CD14-positive monocyte (primary cell): ENCODE measurements at regions not wholly inside any gene's neighbourhood (a gene's known extent, or its start where the extent isn't known, plus 50 kb on each side); places are given as distances from the start of the nearest gene placed in this dataset.

Source experiments
- DNase-seq, 3 donors: peaks; one replicate each; pipeline ENCODE4 v3.0.0-alpha.2; 2011 to 2022
- H2AFZ ChIP-seq: 2 replicates; pipeline ENCODE4 v1.6.0; 2012; ENCODE audit warnings: mild to moderate bottlenecking, low read depth, low read length, inconsistent platforms; ENCODE audit not compliant: insufficient read depth, poor library complexity, severe bottlenecking
- H3K27ac ChIP-seq, 2 donors: 1 replicate in 1 of 2; 2 replicates in 1 of 2; pipeline ENCODE4 v1.5.1; 2012 to 2013; ENCODE audit warnings: low read length in 2 of 2, control low read depth in 1 of 2, inconsistent platforms in 1 of 2, low read depth in 1 of 2, mild to moderate bottlenecking in 1 of 2
- H3K27me3 ChIP-seq, 2 donors: one replicate each; pipeline versions ENCODE4 v1.6.0 to v1.6.1; 2011 to 2013; ENCODE audit warnings: low read length in 2 of 2; ENCODE audit not compliant: control insufficient read depth in 2 of 2, insufficient read depth in 2 of 2
- H3K36me3 ChIP-seq, 2 donors: replicated peaks in 1 of 2; 1 replicate in 1 of 2; 2 replicates in 1 of 2; pipeline versions ENCODE4 v1.5.1 to v1.6.1; 2012 to 2013; ENCODE audit warnings: low read length in 2 of 2, control low read depth in 1 of 2, inconsistent platforms in 1 of 2, mild to moderate bottlenecking in 1 of 2; ENCODE audit not compliant: insufficient read depth in 2 of 2, control insufficient read depth in 1 of 2
- H3K4me1 ChIP-seq, 2 donors: 1 replicate in 1 of 2; 2 replicates in 1 of 2; pipeline versions ENCODE4 v1.5.1 to v1.6.1; 2012 to 2013; ENCODE audit warnings: low read length in 2 of 2, control low read depth in 1 of 2, inconsistent platforms in 1 of 2, mild to moderate bottlenecking in 1 of 2, moderate library complexity in 1 of 2; ENCODE audit not compliant: insufficient read depth in 2 of 2, control insufficient read depth in 1 of 2
- H3K4me2 ChIP-seq: replicated peaks from 2 replicates; pipeline ENCODE3; 2012; ENCODE audit warnings: low read length, moderate library complexity, mild to moderate bottlenecking; ENCODE audit not compliant: poor library complexity, severe bottlenecking; ENCODE audit errors: extremely low read depth
- H3K4me3 ChIP-seq, 3 experiments: fragments of 200-600 bp in 1 of 3; sonication (generic) in 1 of 3; replicated peaks in 1 of 3; 1 replicate in 2 of 3; 2 replicates in 1 of 3; pipeline ENCODE4 v1.5.1; 2011 to 2013; ENCODE audit warnings: low read length in 3 of 3, mild to moderate bottlenecking in 3 of 3, control low read depth in 2 of 3, low read depth in 2 of 3, inconsistent platforms in 1 of 3, moderate library complexity in 1 of 3
- H3K79me2 ChIP-seq: 2 replicates; pipeline ENCODE4 v1.6.0; 2012; ENCODE audit warnings: mild to moderate bottlenecking, control low read depth, inconsistent platforms, low read length, moderate library complexity; ENCODE audit not compliant: insufficient read depth
- H3K9ac ChIP-seq: 2 replicates; pipeline ENCODE4 v1.6.0; 2017; ENCODE audit warnings: low read length, mild to moderate bottlenecking; ENCODE audit not compliant: insufficient read depth, poor library complexity, severe bottlenecking
- H3K9me3 ChIP-seq, 2 donors: replicated peaks in 1 of 2; 1 replicate in 1 of 2; 2 replicates in 1 of 2; pipeline versions ENCODE4 v1.5.1 to v1.6.1; 2012 to 2013; ENCODE audit warnings: low read length in 2 of 2, control low read depth in 1 of 2; ENCODE audit not compliant: control insufficient read depth in 1 of 2, insufficient read depth in 1 of 2
- H4K20me1 ChIP-seq: 2 replicates; pipeline ENCODE4 v1.6.0; 2012; ENCODE audit warnings: mild to moderate bottlenecking, low read length, control low read depth, moderate library complexity; ENCODE audit not compliant: insufficient read depth
- H3K27ac Mint-ChIP-seq, 7 donors: one replicate each; pipeline ENCODE4 v1.8.0; 2020; ENCODE audit warnings: mild to moderate bottlenecking in 7 of 7, mixed read lengths in 7 of 7, moderate library complexity in 6 of 7, inconsistent platforms in 2 of 7
- H3K27me3 Mint-ChIP-seq, 3 donors: one replicate each; pipeline ENCODE4 v1.8.0; 2021 to 2022; ENCODE audit warnings: low read depth in 3 of 3, mild to moderate bottlenecking in 3 of 3, mixed read lengths in 3 of 3, moderate library complexity in 3 of 3, inconsistent platforms in 1 of 3
- H3K36me3 Mint-ChIP-seq, 2 donors: one replicate each; pipeline ENCODE4 v1.8.0; 2020; ENCODE audit warnings: mixed read lengths in 2 of 2, inconsistent platforms in 1 of 2, mild to moderate bottlenecking in 1 of 2
- H3K4me1 Mint-ChIP-seq: one replicate; pipeline ENCODE4 v1.8.0; 2020; ENCODE audit warnings: mild to moderate bottlenecking, mixed read lengths
- H3K4me3 Mint-ChIP-seq, 2 donors: one replicate each; pipeline ENCODE4 v1.8.0; 2020; ENCODE audit warnings: mild to moderate bottlenecking in 2 of 2, mixed read lengths in 2 of 2, moderate library complexity in 1 of 2
- H3K9me3 Mint-ChIP-seq, 7 donors: one replicate each; pipeline ENCODE4 v1.8.0; 2020 to 2022; ENCODE audit warnings: mixed read lengths in 7 of 7, mild to moderate bottlenecking in 6 of 7, moderate library complexity in 6 of 7, inconsistent platforms in 2 of 7
- WGBS: methylation state at CpG from one replicate; pipeline ENCODE4 v1.1.5; 2013; ENCODE audit warnings: missing lambda C conversion rate; ENCODE audit not compliant: insufficient coverage; 5-methylcytosine and 5-hydroxymethylcytosine counted together
- intact Hi-C, 2 donors: fragments of 100-400 bp; cut with micrococcal nuclease; formaldehyde crosslinking; loops; one replicate each; pipeline versions ENCODE4 v1.15.0 to v1.15.1; 2023
- TF ChIP-seq, protein P1 (sequence below): fragments of 200-600 bp; IDR thresholded peaks from one replicate; pipeline ENCODE4 v1.8.0; 2022; ENCODE audit warnings: antibody characterized with exemption, mild to moderate bottlenecking

GRCh38 chr20:22775671-22776139 is 191.3 kb upstream of the FOXA2 start:
- intact Hi-C loops = no loop called here
- H4K20me1 ChIP-seq = no peaks in the 10 kb centered on the region
- TF ChIP-seq, protein P1, sequence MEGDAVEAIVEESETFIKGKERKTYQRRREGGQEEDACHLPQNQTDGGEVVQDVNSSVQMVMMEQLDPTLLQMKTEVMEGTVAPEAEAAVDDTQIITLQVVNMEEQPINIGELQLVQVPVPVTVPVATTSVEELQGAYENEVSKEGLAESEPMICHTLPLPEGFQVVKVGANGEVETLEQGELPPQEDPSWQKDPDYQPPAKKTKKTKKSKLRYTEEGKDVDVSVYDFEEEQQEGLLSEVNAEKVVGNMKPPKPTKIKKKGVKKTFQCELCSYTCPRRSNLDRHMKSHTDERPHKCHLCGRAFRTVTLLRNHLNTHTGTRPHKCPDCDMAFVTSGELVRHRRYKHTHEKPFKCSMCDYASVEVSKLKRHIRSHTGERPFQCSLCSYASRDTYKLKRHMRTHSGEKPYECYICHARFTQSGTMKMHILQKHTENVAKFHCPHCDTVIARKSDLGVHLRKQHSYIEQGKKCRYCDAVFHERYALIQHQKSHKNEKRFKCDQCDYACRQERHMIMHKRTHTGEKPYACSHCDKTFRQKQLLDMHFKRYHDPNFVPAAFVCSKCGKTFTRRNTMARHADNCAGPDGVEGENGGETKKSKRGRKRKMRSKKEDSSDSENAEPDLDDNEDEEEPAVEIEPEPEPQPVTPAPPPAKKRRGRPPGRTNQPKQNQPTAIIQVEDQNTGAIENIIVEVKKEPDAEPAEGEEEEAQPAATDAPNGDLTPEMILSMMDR = no peak
- H3K4me1 ChIP-seq = no peaks in the 10 kb centered on the region
- Mint-ChIP-seq H3K9me3 (peaks cover 0 to 9% (median 2%) of the 10 kb centered on the region in 7 donors), H3K27ac (no peak overlapping the region), H3K27me3 (peaks cover 4 to 7% (median 5%) of the 10 kb centered on the region in 3 donors), H3K4me1 (no peaks in the 10 kb centered on the region), H3K4me3 (no peak overlapping the region), H3K36me3 (no peaks in the 10 kb centered on the region)
- H3K27me3 ChIP-seq = no peaks in the 10 kb centered on the region
- no peaks in the 10 kb centered on the region for H3K9me3 ChIP-seq
- H3K79me2 ChIP-seq = no peaks in the 10 kb centered on the region
- no peak overlapping the region for H3K4me3 ChIP-seq
- H2AFZ ChIP-seq = no peak overlapping the region
- no peak for DNase-seq
- no peaks in the 10 kb centered on the region for H3K36me3 ChIP-seq
- no peak overlapping the region for H3K27ac ChIP-seq
- H3K9ac ChIP-seq = no peak overlapping the region
- no peak overlapping the region for H3K4me2 ChIP-seq
- 100% methylated on average over 1 of the region's 2 CpGs for WGBS

- no peak overlapping the region for H3K27ac ChIP-seq
- no peak overlapping the region for H3K4me2 ChIP-seq
- H3K9me3 ChIP-seq = no peaks in the 10 kb centered on the region
- H3K4me3 ChIP-seq = no peak overlapping the region
- TF ChIP-seq, protein P1 = no peak
- H4K20me1 ChIP-seq = no peaks in the 10 kb centered on the region
- H3K27me3 ChIP-seq = no peaks in the 10 kb centered on the region
- intact Hi-C loops = no loop called here
- H3K36me3 ChIP-seq = no peaks in the 10 kb centered on the region
- Mint-ChIP-seq H3K27ac (no peak overlapping the region), H3K4me3 (no peak overlapping the region), H3K4me1 (no peaks in the 10 kb centered on the region), H3K27me3 (peaks cover 4 to 7% (median 5%) of the 10 kb centered on the region in 3 donors), H3K36me3 (no peaks in the 10 kb centered on the region), H3K9me3 (peaks cover 0 to 9% (median 2%) of the 10 kb centered on the region in 7 donors)
- H3K79me2 ChIP-seq = no peaks in the 10 kb centered on the region
- 100% methylated on average over 1 of the region's 3 CpGs for WGBS
- no peaks in the 10 kb centered on the region for H3K4me1 ChIP-seq
- no peak for DNase-seq
- no peak overlapping the region for H2AFZ ChIP-seq
- no peak overlapping the region for H3K9ac ChIP-seq
These were observed 192.0 kb upstream of the FOXA2 start for GRCh38 chr20:22776369-22776768.
